Loucy (cell line): ENCODE measurements at regions not wholly inside any gene's neighbourhood (a gene's known extent, or its start where the extent isn't known, plus 50 kb on each side); places are given as distances from the start of the nearest gene placed in this dataset.

Experiments used
- H2AFZ ChIP-seq: fragments of 200-600 bp; sonication (generic); 2 replicates; pipeline ENCODE4 v1.6.0; 2016; ENCODE audit warnings: antibody characterized with exemption, mild to moderate bottlenecking, low read length, moderate library complexity
- H3F3A ChIP-seq: fragments of 200-600 bp; 2 replicates; pipeline ENCODE4 v1.6.0; 2016; ENCODE audit warnings: antibody characterized with exemption, low read depth, mild to moderate bottlenecking
- H3K27me3 ChIP-seq: fragments of 200-600 bp; sonication (generic); 2 replicates; pipeline ENCODE4 v1.6.1; 2014; ENCODE audit warnings: low read length, mild to moderate bottlenecking; ENCODE audit not compliant: insufficient read depth, poor library complexity, severe bottlenecking
- H3K36me3 ChIP-seq: fragments of 200-600 bp; sonication (generic); 2 replicates; pipeline ENCODE4 v1.6.1; 2016; ENCODE audit warnings: low read length; ENCODE audit not compliant: insufficient read depth
- H3K4me1 ChIP-seq: fragments of 200-600 bp; sonication (generic); 2 replicates; pipeline ENCODE4 v1.5.1; 2014; ENCODE audit warnings: low read length, mild to moderate bottlenecking; ENCODE audit not compliant: insufficient read depth, poor library complexity, severe bottlenecking
- H3K4me2 ChIP-seq: fragments of 200-600 bp; sonication (generic); 2 replicates; pipeline ENCODE4 v1.6.0; 2014; ENCODE audit warnings: antibody characterized with exemption, low read length, low read depth, mild to moderate bottlenecking; ENCODE audit not compliant: poor library complexity, severe bottlenecking
- H3K4me3 ChIP-seq: fragments of 200-600 bp; sonication (generic); 2 replicates; pipeline ENCODE4 v1.5.1; 2014; ENCODE audit warnings: low read length, mild to moderate bottlenecking, mixed read lengths; ENCODE audit not compliant: poor library complexity, severe bottlenecking
- H3K79me2 ChIP-seq: fragments of 200-600 bp; sonication (generic); 2 replicates; pipeline ENCODE4 v1.6.1; 2014; ENCODE audit warnings: low read length; ENCODE audit not compliant: insufficient read depth
- H3K9ac ChIP-seq: fragments of 200-600 bp; sonication (generic); 2 replicates; pipeline ENCODE4 v1.6.0; 2014; ENCODE audit warnings: mild to moderate bottlenecking, low read depth, low read length, moderate library complexity; ENCODE audit not compliant: poor library complexity, severe bottlenecking
- H3K9me2 ChIP-seq: fragments of 200-600 bp; sonication (generic); replicated peaks from 2 replicates; pipeline ENCODE4 v1.6.1; 2016; ENCODE audit warnings: low read depth, low read length, mixed read lengths
- H3K9me3 ChIP-seq: fragments of 200-600 bp; sonication (generic); 2 replicates; pipeline ENCODE4 v1.6.1; 2014; ENCODE audit warnings: mild to moderate bottlenecking, antibody characterized with exemption, low read length, low read depth; ENCODE audit not compliant: insufficient read depth
- H4K20me1 ChIP-seq: fragments of 200-600 bp; sonication (generic); 2 replicates; pipeline ENCODE4 v1.6.0; 2014; ENCODE audit warnings: antibody characterized with exemption, low read length, mild to moderate bottlenecking; ENCODE audit not compliant: insufficient read depth, poor library complexity, severe bottlenecking
- EZH2phosphoT487 ChIP-seq: fragments of 200-600 bp; IDR thresholded peaks from 2 replicates; pipeline ENCODE4 v1.6.1; 2018; ENCODE audit warnings: antibody characterized with exemption, mild to moderate bottlenecking, moderate library complexity, borderline replicate concordance
- TF ChIP-seq, protein P1 (sequence below): fragments of 200-600 bp; sonication (generic); conservative IDR thresholded peaks from 2 replicates; pipeline ENCODE4 v1.5.1; 2014; ENCODE audit warnings: mild to moderate bottlenecking, antibody characterized with exemption, low read length

DNA sequence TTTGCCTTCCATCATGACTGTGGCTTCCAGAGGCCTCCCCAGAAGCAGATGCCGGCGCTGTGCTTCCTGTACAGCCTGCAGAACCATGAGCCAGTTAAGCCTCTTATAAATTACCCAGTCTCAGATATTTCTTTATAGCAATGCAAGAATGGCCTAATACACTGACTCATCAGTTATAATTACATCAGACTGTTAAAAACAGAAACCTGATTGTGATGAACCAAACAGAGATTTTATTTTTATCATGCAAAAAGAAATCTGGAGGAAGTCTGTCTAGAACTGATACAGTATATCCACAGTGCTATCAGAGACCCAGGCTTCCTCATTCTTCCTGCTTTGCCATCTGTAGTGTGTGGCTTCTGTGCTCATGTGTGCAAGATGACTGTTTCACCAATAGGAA, 93.4 kb upstream of the MEX3C start:
- H3K27me3 ChIP-seq, result no peaks in the 10 kb centered on the region
- no peaks in the 10 kb centered on the region for H3K4me1 ChIP-seq
- no peak overlapping the region for H3K4me2 ChIP-seq
- TF ChIP-seq, protein P1, sequence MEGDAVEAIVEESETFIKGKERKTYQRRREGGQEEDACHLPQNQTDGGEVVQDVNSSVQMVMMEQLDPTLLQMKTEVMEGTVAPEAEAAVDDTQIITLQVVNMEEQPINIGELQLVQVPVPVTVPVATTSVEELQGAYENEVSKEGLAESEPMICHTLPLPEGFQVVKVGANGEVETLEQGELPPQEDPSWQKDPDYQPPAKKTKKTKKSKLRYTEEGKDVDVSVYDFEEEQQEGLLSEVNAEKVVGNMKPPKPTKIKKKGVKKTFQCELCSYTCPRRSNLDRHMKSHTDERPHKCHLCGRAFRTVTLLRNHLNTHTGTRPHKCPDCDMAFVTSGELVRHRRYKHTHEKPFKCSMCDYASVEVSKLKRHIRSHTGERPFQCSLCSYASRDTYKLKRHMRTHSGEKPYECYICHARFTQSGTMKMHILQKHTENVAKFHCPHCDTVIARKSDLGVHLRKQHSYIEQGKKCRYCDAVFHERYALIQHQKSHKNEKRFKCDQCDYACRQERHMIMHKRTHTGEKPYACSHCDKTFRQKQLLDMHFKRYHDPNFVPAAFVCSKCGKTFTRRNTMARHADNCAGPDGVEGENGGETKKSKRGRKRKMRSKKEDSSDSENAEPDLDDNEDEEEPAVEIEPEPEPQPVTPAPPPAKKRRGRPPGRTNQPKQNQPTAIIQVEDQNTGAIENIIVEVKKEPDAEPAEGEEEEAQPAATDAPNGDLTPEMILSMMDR, result no peak
- TF ChIP-seq EZH2phosphoT487, result no peak
- no peak overlapping the region for H2AFZ ChIP-seq
- no peaks in the 10 kb centered on the region for H4K20me1 ChIP-seq
- H3K9me3 ChIP-seq, result no peaks in the 10 kb centered on the region
- H3K79me2 ChIP-seq, result no peaks in the 10 kb centered on the region
- H3K9me2 ChIP-seq, result no peaks in the 10 kb centered on the region
- no peaks in the 10 kb centered on the region for H3K36me3 ChIP-seq
- H3K9ac ChIP-seq, result no peak overlapping the region
- H3K4me3 ChIP-seq, result no peak overlapping the region
- H3F3A ChIP-seq, result no peaks in the 10 kb centered on the region

DNA sequence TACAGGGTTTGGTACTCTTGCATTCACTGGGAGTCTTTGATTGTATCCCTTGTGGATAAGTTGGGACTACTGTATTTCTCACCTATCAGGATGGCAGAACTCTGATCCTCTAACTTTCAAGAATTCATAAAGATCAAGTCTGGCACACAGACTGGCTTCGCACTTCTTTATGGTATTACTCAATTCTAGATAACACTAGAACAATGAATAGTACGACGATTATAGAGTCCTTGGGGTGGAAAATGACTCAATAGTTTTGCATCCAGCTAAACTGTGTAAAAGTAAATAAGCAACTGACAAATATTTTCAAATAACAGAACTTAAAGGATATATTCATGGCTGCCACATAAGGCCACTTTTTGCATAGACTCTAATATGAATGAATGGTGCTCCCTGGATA, 103.4 kb upstream of the MEX3C start:
- TF ChIP-seq EZH2phosphoT487, result no peak
- TF ChIP-seq, protein P1, result no peak
- no peaks in the 10 kb centered on the region for H3K4me1 ChIP-seq
- no peak overlapping the region for H3K9ac ChIP-seq
- no peaks in the 10 kb centered on the region for H3F3A ChIP-seq
- H3K27me3 ChIP-seq, result no peaks in the 10 kb centered on the region
- no peaks in the 10 kb centered on the region for H4K20me1 ChIP-seq
- no peaks in the 10 kb centered on the region for H3K9me2 ChIP-seq
- no peak overlapping the region for H3K4me2 ChIP-seq
- no peaks in the 10 kb centered on the region for H3K9me3 ChIP-seq
- no peak overlapping the region for H2AFZ ChIP-seq
- H3K36me3 ChIP-seq, result no peaks in the 10 kb centered on the region
- no peak overlapping the region for H3K4me3 ChIP-seq
- H3K79me2 ChIP-seq, result no peaks in the 10 kb centered on the region

DNA sequence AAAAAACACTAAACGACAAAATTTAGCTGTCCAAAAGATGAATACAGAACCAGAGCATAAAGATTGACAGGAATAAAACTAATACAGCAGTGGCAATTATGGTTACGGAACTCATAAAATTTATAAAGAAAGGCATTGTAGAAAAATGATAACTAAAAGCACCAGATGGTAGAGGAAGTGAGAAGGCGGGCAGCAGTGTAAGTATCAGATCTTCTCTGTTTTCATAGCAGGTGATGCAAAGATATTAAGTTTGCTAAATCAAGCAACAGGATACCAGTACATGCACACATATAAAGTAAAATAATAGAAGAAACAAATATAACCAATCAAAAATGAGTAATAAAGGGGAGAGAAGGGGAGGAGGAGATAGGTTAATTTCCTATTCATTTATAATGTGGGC, 103.9 kb upstream of the MEX3C start:
- Histone ChIP-seq H3K4me2 (no peak overlapping the region), H3K9ac (no peak overlapping the region), H3K27me3 (no peaks in the 10 kb centered on the region), H3K4me1 (no peaks in the 10 kb centered on the region), H3K9me2 (no peaks in the 10 kb centered on the region), H4K20me1 (no peaks in the 10 kb centered on the region), H3F3A (no peaks in the 10 kb centered on the region), H2AFZ (no peak overlapping the region), H3K79me2 (no peaks in the 10 kb centered on the region), H3K4me3 (no peak overlapping the region), H3K9me3 (no peaks in the 10 kb centered on the region), H3K36me3 (no peaks in the 10 kb centered on the region)
- TF ChIP-seq, protein P1, result no peak
- TF ChIP-seq EZH2phosphoT487, result no peak
